Vagina (tissue), 2 donors: ENCODE measurements at regions not wholly inside any gene's neighbourhood (a gene's known extent, or its start where the extent isn't known, plus 50 kb on each side); places are given as distances from the start of the nearest gene placed in this dataset.

Experiments
- DNase-seq, 2 donors: peaks; one replicate each; pipeline ENCODE4 v3.0.0-alpha.2; 2017; ENCODE audit errors: extremely low spot score in 2 of 2
- H3K27ac ChIP-seq: fragments of 200-600 bp; sonication (generic); one replicate; pipeline ENCODE4 v1.5.1; 2019
- H3K27me3 ChIP-seq: fragments of 200-600 bp; sonication (generic); one replicate; pipeline ENCODE4 v1.5.1; 2019
- H3K36me3 ChIP-seq, 2 donors: fragments of 200-600 bp; sonication (generic); one replicate each; pipeline ENCODE4 v1.5.1; 2017 to 2019
- H3K4me1 ChIP-seq: fragments of 200-600 bp; sonication (generic); one replicate; pipeline ENCODE4 v1.5.1; 2019
- H3K4me3 ChIP-seq, 2 donors: fragments of 200-600 bp; sonication (generic); 1 replicate in 1 of 2; 2 replicates in 1 of 2; pipeline ENCODE4 v1.5.1; 2016 to 2019
- H3K9me3 ChIP-seq: fragments of 200-600 bp; sonication (generic); one replicate; pipeline ENCODE4 v1.5.1; 2019
- CTCF ChIP-seq, 3 experiments: fragments of 450-650 bp in 2 of 3; fragments of 200-600 bp in 1 of 3; sonication (generic) in 1 of 3; IDR thresholded peaks; one replicate each; pipeline ENCODE4 v1.5.1; 2017 to 2019; ENCODE audit warnings: antibody characterized with exemption in 3 of 3, mild to moderate bottlenecking in 2 of 3, moderate library complexity in 2 of 3
- POLR2A ChIP-seq, 2 donors: fragments of 450-650 bp; IDR thresholded peaks; one replicate each; pipeline ENCODE4 v1.6.1; 2017; ENCODE audit warnings: antibody characterized with exemption in 2 of 2, mild to moderate bottlenecking in 2 of 2, moderate library complexity in 2 of 2
- POLR2AphosphoS5 ChIP-seq, 2 donors: sonication (generic); formaldehyde crosslinking; IDR thresholded peaks; one replicate each; pipeline ENCODE4 v1.9.0; 2017; ENCODE audit warnings: antibody characterized with exemption in 2 of 2, mild to moderate bottlenecking in 2 of 2, low read depth in 1 of 2; ENCODE audit not compliant: insufficient read depth in 1 of 2
- intact Hi-C: fragments of 100-400 bp; cut with DNase I; formaldehyde crosslinking; loops from one replicate; pipeline ENCODE4 v1.15.1; 2023

- intact Hi-C loops: no loop called here
- no peak overlapping the region for H3K27ac ChIP-seq
- no peak overlapping the region for H3K4me3 ChIP-seq
- TF ChIP-seq POLR2A (IDR thresholded peaks at IDR 0.05): no peak
- no peak for TF ChIP-seq POLR2AphosphoS5 (IDR thresholded peaks at IDR 0.05; ENCODE audit: insufficient read depth in 1 of 2, low read depth in 1 of 2)
- no peak for TF ChIP-seq CTCF (IDR thresholded peaks at IDR 0.05)
- H3K4me1 ChIP-seq: no peaks in the 10 kb centered on the region
- H3K27me3 ChIP-seq: no peaks in the 10 kb centered on the region
- DNase-seq: no peak
- no peaks in the 10 kb centered on the region for H3K36me3 ChIP-seq
- H3K9me3 ChIP-seq: no peaks in the 10 kb centered on the region
These were observed 1333.7 kb upstream of the TMEFF2 start for GRCh38 chr2:193528458-193528857.

- H3K4me1 ChIP-seq: no peaks in the 10 kb centered on the region
- no peaks in the 10 kb centered on the region for H3K9me3 ChIP-seq
- no peak overlapping the region for H3K4me3 ChIP-seq
- intact Hi-C loops: no loop called here
- H3K36me3 ChIP-seq: no peaks in the 10 kb centered on the region
- TF ChIP-seq POLR2A (IDR thresholded peaks at IDR 0.05) (no peak), POLR2AphosphoS5 (IDR thresholded peaks at IDR 0.05; ENCODE audit: insufficient read depth in 1 of 2, low read depth in 1 of 2) (no peak), CTCF (IDR thresholded peaks at IDR 0.05) (no peak)
- DNase-seq: no peak
- no peaks in the 10 kb centered on the region for H3K27me3 ChIP-seq
- H3K27ac ChIP-seq: no peak overlapping the region
These were observed 1332.4 kb upstream of the TMEFF2 start for GRCh38 chr2:193527146-193527545.

GRCh38 chr2:193523662-193524061 lies 1328.9 kb upstream of the TMEFF2 start:
- intact Hi-C loops: no loop called here
- Histone ChIP-seq H3K27ac (no peak overlapping the region), H3K4me1 (no peaks in the 10 kb centered on the region), H3K36me3 (no peaks in the 10 kb centered on the region), H3K4me3 (no peak overlapping the region), H3K27me3 (no peaks in the 10 kb centered on the region), H3K9me3 (no peaks in the 10 kb centered on the region)
- TF ChIP-seq CTCF (IDR thresholded peaks at IDR 0.05) (no peak), POLR2A (IDR thresholded peaks at IDR 0.05) (no peak), POLR2AphosphoS5 (IDR thresholded peaks at IDR 0.05; ENCODE audit: insufficient read depth in 1 of 2, low read depth in 1 of 2) (no peak)
- DNase-seq: no peak

- H3K27ac ChIP-seq: no peak overlapping the region
- DNase-seq: no peak
- no peaks in the 10 kb centered on the region for H3K9me3 ChIP-seq
- TF ChIP-seq POLR2A (IDR thresholded peaks at IDR 0.05) (no peak), POLR2AphosphoS5 (IDR thresholded peaks at IDR 0.05; ENCODE audit: insufficient read depth in 1 of 2, low read depth in 1 of 2) (no peak)
- H3K4me1 ChIP-seq: no peaks in the 10 kb centered on the region
- no peak overlapping the region for H3K4me3 ChIP-seq
- H3K36me3 ChIP-seq: no peaks in the 10 kb centered on the region
- intact Hi-C loops: no loop called here
- no peaks in the 10 kb centered on the region for H3K27me3 ChIP-seq
These were observed 1326.8 kb upstream of the TMEFF2 start for GRCh38 chr2:193521523-193521922.

GRCh38 chr2:193520709-193521458 lies 1326.2 kb upstream of the TMEFF2 start:
- no peaks in the 10 kb centered on the region for H3K27me3 ChIP-seq
- intact Hi-C loops: no loop called here
- no peaks in the 10 kb centered on the region for H3K36me3 ChIP-seq
- no peak for DNase-seq
- H3K4me3 ChIP-seq: no peak overlapping the region
- H3K27ac ChIP-seq: no peak overlapping the region
- H3K4me1 ChIP-seq: no peaks in the 10 kb centered on the region
- no peaks in the 10 kb centered on the region for H3K9me3 ChIP-seq
- TF ChIP-seq POLR2AphosphoS5 (IDR thresholded peaks at IDR 0.05; ENCODE audit: insufficient read depth in 1 of 2, low read depth in 1 of 2) (no peak), POLR2A (IDR thresholded peaks at IDR 0.05) (no peak), CTCF (IDR thresholded peaks at IDR 0.05) (no peak)
